Fibroblast of mammary gland (primary cell): ENCODE measurements at regions not wholly inside any gene's neighbourhood (a gene's known extent, or its start where the extent isn't known, plus 50 kb on each side); places are given as distances from the start of the nearest gene placed in this dataset.
A peak's percentile ranks its signal among the peaks of the same experiment; 100 is the strongest.

Experiments used
- DNase-seq: peaks from one replicate; pipeline ENCODE4 v3.0.0-alpha.2; 2010; ENCODE audit warnings: low read depth
- H3K4me3 ChIP-seq: 2 replicates; pipeline ENCODE4 v1.5.1; 2011; ENCODE audit warnings: low read depth, mild to moderate bottlenecking, low read length, moderate library complexity; ENCODE audit not compliant: control insufficient read depth
- TF ChIP-seq, protein P1 (sequence below): conservative IDR thresholded peaks from 2 replicates; pipeline ENCODE4 v1.5.1; 2011; ENCODE audit warnings: low read depth, low read length, inconsistent platforms; ENCODE audit not compliant: control insufficient read depth, insufficient read depth

DNA sequence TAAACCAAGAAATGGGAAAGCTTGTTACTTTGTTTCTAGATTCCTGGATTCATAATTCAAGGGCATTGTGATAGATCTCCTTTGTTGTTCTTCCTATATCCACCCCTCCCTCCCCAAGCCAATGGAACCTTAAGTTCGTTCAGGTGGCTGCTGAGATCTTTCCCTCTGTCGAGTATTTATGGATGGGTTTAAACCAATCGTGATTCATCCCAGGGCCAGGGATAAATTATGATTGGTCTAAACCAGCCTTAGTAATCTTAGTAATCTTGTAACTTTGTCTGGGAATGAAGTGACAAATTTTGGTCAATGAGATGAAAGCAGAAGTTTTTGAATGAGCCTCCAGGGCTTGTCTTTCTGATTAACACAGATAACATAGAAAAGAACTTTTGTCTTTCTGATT lies 56.1 kb upstream of the PCED1B start:
- TF ChIP-seq, protein P1, sequence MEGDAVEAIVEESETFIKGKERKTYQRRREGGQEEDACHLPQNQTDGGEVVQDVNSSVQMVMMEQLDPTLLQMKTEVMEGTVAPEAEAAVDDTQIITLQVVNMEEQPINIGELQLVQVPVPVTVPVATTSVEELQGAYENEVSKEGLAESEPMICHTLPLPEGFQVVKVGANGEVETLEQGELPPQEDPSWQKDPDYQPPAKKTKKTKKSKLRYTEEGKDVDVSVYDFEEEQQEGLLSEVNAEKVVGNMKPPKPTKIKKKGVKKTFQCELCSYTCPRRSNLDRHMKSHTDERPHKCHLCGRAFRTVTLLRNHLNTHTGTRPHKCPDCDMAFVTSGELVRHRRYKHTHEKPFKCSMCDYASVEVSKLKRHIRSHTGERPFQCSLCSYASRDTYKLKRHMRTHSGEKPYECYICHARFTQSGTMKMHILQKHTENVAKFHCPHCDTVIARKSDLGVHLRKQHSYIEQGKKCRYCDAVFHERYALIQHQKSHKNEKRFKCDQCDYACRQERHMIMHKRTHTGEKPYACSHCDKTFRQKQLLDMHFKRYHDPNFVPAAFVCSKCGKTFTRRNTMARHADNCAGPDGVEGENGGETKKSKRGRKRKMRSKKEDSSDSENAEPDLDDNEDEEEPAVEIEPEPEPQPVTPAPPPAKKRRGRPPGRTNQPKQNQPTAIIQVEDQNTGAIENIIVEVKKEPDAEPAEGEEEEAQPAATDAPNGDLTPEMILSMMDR = no peak
- DNase-seq = no peak
- no peak overlapping the region for H3K4me3 ChIP-seq

DNA sequence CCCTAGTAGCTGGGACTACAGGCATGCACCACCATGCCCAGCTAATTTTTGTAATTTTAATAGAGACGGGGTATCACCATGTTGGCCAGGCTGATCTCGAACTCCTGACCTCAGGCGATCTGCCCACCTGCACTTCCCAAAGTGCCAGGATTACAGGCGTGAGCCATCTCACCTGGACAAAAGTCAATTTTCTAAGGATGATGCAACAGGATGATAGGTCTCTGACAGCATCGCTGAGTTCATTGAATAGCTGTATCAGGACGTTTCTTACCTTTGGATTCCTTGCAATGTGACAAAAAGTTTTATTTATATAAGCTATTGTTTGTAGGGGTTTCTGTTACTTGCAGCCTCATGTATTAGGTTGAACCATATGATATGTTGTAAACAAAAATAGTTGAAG lies 55.5 kb upstream of the PCED1B start:
- TF ChIP-seq, protein P1 = no peak
- no peak overlapping the region for H3K4me3 ChIP-seq
- DNase-seq = no peak

DNA sequence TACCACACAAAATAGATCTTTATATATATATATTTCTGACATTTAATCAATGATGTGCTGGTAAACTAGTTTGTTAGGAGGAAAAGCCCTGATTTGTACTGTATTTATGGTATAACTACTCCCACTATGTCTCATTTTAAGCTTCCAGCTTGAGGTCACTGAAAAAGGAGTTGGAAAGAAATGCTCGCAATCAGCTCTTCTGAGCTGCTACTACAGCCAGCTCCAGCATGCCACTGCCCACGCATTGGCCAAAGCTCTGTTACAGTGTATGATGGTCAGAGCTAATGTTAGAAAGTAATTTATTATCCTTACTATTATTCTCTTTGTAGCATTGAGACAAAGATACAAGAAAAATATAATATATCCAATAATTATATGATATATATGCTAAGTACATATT lies 55.0 kb upstream of the PCED1B start:
- DNase-seq = peak; percentile 41
- TF ChIP-seq, protein P1 = no peak
- H3K4me3 ChIP-seq = no peak overlapping the region

DNA sequence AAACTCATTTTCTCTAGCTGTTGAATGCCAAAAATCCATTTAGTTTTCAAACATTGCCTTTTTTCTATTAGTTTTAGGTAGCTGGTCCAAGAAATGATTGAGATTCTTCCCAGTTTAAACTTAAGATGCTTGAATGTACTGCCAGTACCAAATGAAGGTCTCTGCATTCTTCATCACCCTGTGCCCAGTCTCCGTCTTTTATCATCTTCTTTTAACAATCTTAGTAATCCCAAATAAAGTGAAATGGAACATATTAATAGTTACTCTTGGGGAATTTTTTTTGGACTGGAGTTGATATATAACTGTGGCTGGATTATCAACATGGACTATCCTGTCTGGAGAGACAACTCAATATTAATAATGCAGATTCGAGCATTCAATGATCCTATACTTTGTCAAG lies 54.1 kb upstream of the PCED1B start:
- no peak for DNase-seq
- no peak overlapping the region for H3K4me3 ChIP-seq
- TF ChIP-seq, protein P1 = no peak

DNA sequence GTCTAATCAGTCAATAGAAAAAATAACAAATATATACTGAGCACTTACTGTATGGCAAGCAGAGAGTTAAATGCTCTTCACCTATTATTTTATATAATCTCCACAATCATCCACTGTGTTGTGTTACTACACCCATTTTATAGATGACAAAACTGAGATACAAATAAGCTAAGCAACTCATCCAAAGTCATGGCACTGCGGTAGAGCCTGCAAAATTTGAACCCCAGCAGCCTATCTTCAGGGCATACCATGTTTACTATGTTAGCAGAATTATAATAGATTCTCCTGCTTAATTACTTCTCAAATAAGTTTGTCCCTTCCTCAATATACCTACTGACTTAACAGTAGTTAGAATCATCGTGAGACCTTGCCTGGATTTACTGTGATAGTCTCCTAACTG lies 53.6 kb upstream of the PCED1B start:
- TF ChIP-seq, protein P1 = no peak
- no peak for DNase-seq
- no peak overlapping the region for H3K4me3 ChIP-seq

DNA sequence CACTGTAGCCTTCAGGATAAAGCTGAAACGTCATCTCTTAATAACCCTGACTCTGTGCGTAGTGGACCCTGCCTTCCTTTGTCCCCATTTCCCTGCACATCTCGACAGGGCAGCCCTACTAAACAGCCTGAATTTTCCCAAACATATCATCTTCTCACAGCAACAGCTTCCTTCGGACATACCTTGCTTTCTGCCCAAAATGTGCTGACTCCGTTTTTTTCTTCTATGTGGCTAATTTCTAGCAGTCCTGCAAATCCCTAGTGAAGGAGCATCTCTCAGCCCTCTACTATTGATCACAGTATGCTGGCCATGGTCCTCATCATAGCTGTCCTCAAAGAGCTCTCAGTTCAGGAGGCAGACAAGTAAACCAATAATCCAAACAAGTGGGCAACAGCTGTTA lies 53.1 kb upstream of the PCED1B start:
- TF ChIP-seq, protein P1 = no peak
- H3K4me3 ChIP-seq = no peak overlapping the region
- DNase-seq = no peak
